HUES6 (cell line): ENCODE measurements at regions not wholly inside any gene's neighbourhood (a gene's known extent, or its start where the extent isn't known, plus 50 kb on each side); places are given as distances from the start of the nearest gene placed in this dataset.

ENCODE experiments used
- H3K27ac ChIP-seq: 2 replicates; pipeline ENCODE4 v1.7.0; 2013; ENCODE audit warnings: low read depth, mild to moderate bottlenecking, low read length, inconsistent platforms
- H3K27me3 ChIP-seq: 2 replicates; pipeline ENCODE4 v1.6.1; 2013; ENCODE audit warnings: low read length; ENCODE audit not compliant: control insufficient read depth, insufficient read depth
- H3K36me3 ChIP-seq: 2 replicates; pipeline ENCODE4 v1.6.1; 2013; ENCODE audit warnings: low read length; ENCODE audit not compliant: control insufficient read depth, insufficient read depth
- H3K4me1 ChIP-seq: 2 replicates; pipeline ENCODE4 v1.6.1; 2013; ENCODE audit warnings: low read length; ENCODE audit not compliant: control insufficient read depth, insufficient read depth
- H3K4me3 ChIP-seq: 2 replicates; pipeline ENCODE4 v1.5.1; 2013; ENCODE audit warnings: low read depth, low read length
- H3K9ac ChIP-seq: one replicate; pipeline ENCODE4 v1.6.1; 2013; ENCODE audit warnings: mild to moderate bottlenecking, low read length
- H3K9me3 ChIP-seq: 2 replicates; pipeline ENCODE4 v1.6.1; 2013; ENCODE audit warnings: low read depth, low read length; ENCODE audit not compliant: control insufficient read depth, insufficient read depth

- H3K27ac ChIP-seq = no peak overlapping the region
- H3K9ac ChIP-seq = no peak overlapping the region
- no peaks in the 10 kb centered on the region for H3K36me3 ChIP-seq
- H3K4me3 ChIP-seq = no peak overlapping the region
- H3K4me1 ChIP-seq = no peaks in the 10 kb centered on the region
- no peaks in the 10 kb centered on the region for H3K9me3 ChIP-seq
- H3K27me3 ChIP-seq = no peaks in the 10 kb centered on the region
Measured at GRCh38 chr12:90299121-90299520, 590.5 kb upstream of the ATP2B1 start.

- no peak overlapping the region for H3K9ac ChIP-seq
- no peaks in the 10 kb centered on the region for H3K36me3 ChIP-seq
- H3K27ac ChIP-seq = no peak overlapping the region
- no peaks in the 10 kb centered on the region for H3K9me3 ChIP-seq
- H3K27me3 ChIP-seq = no peaks in the 10 kb centered on the region
- no peak overlapping the region for H3K4me3 ChIP-seq
- no peaks in the 10 kb centered on the region for H3K4me1 ChIP-seq
Measured at GRCh38 chr12:90298289-90298948, 589.8 kb upstream of the ATP2B1 start.

GRCh38 chr12:90295858-90296257 lies 587.2 kb upstream of the ATP2B1 start:
- Histone ChIP-seq H3K4me1 (no peaks in the 10 kb centered on the region), H3K4me3 (no peak overlapping the region), H3K36me3 (no peaks in the 10 kb centered on the region), H3K27me3 (no peaks in the 10 kb centered on the region), H3K9ac (no peak overlapping the region), H3K9me3 (no peaks in the 10 kb centered on the region), H3K27ac (no peak overlapping the region)

GRCh38 chr12:90292183-90292582 lies 583.5 kb upstream of the ATP2B1 start:
- peaks cover 6% of the 10 kb centered on the region for H3K9me3 ChIP-seq
- H3K4me1 ChIP-seq = no peaks in the 10 kb centered on the region; the same call in 1 of the 2 replicates
- H3K27me3 ChIP-seq = no peaks in the 10 kb centered on the region
- H3K27ac ChIP-seq = no peak overlapping the region
- H3K36me3 ChIP-seq = no peaks in the 10 kb centered on the region
- no peak overlapping the region for H3K4me3 ChIP-seq
- H3K9ac ChIP-seq = no peak overlapping the region

GRCh38 chr12:90290980-90291975 lies 582.6 kb upstream of the ATP2B1 start:
- H3K27ac ChIP-seq = no peak overlapping the region
- H3K4me3 ChIP-seq = no peak overlapping the region

GRCh38 chr12:90287585-90287984 lies 578.9 kb upstream of the ATP2B1 start:
- no peak overlapping the region for H3K27ac ChIP-seq
- peaks cover 17% of the 10 kb centered on the region for H3K9me3 ChIP-seq
- H3K36me3 ChIP-seq = no peaks in the 10 kb centered on the region
- no peaks in the 10 kb centered on the region; the same call in 1 of the 2 replicates for H3K4me1 ChIP-seq
- no peak overlapping the region for H3K4me3 ChIP-seq
- no peak overlapping the region for H3K9ac ChIP-seq
- H3K27me3 ChIP-seq = no peaks in the 10 kb centered on the region

More at GRCh38 chr12:90290980-90291975, 582.6 kb upstream of the ATP2B1 start:
- Histone ChIP-seq H3K4me1 (no peaks in the 10 kb centered on the region; the same call in 1 of the 2 replicates), H3K9ac (no peak overlapping the region), H3K27me3 (no peaks in the 10 kb centered on the region), H3K9me3 (peaks cover 6% of the 10 kb centered on the region), H3K36me3 (no peaks in the 10 kb centered on the region)

GRCh38 chr12:90281154-90281868 lies 572.7 kb upstream of the ATP2B1 start:
- Histone ChIP-seq H3K27me3 (no peaks in the 10 kb centered on the region), H3K9me3 (peaks cover 39% of the 10 kb centered on the region), H3K4me3 (no peak overlapping the region), H3K9ac (no peak overlapping the region), H3K36me3 (no peaks in the 10 kb centered on the region), H3K4me1 (no peaks in the 10 kb centered on the region), H3K27ac (no peak overlapping the region)

- no peaks in the 10 kb centered on the region for H3K27me3 ChIP-seq
- no peak overlapping the region for H3K9ac ChIP-seq
- H3K36me3 ChIP-seq = no peaks in the 10 kb centered on the region
- peaks cover 39% of the 10 kb centered on the region for H3K9me3 ChIP-seq
- H3K27ac ChIP-seq = no peak overlapping the region
- no peak overlapping the region for H3K4me3 ChIP-seq
- H3K4me1 ChIP-seq = no peaks in the 10 kb centered on the region
Measured at GRCh38 chr12:90280564-90281058, 572.0 kb upstream of the ATP2B1 start.

GRCh38 chr12:90280033-90280432 lies 571.4 kb upstream of the ATP2B1 start:
- no peak overlapping the region for H3K9ac ChIP-seq
- H3K9me3 ChIP-seq = peaks cover 39% of the 10 kb centered on the region
- H3K4me3 ChIP-seq = no peak overlapping the region
- no peaks in the 10 kb centered on the region for H3K27me3 ChIP-seq
- H3K4me1 ChIP-seq = no peaks in the 10 kb centered on the region
- no peaks in the 10 kb centered on the region for H3K36me3 ChIP-seq
- H3K27ac ChIP-seq = no peak overlapping the region

- no peaks in the 10 kb centered on the region for H3K36me3 ChIP-seq
- H3K4me3 ChIP-seq = no peak overlapping the region
- H3K27ac ChIP-seq = no peak overlapping the region
- H3K9me3 ChIP-seq = 0 out of 2 replicates have a peak, but pooled peaks cover 4% of the 10 kb centered on the region
- H3K9ac ChIP-seq = no peak overlapping the region
- no peaks in the 10 kb centered on the region for H3K4me1 ChIP-seq
- no peaks in the 10 kb centered on the region for H3K27me3 ChIP-seq
Measured at GRCh38 chr12:90275088-90275487, 566.5 kb upstream of the ATP2B1 start.
